ENCODE measurements at regions not wholly inside any gene's neighbourhood (a gene's known extent, or its start where the extent isn't known, plus 50 kb on each side); places are given as distances from the start of the nearest gene placed in this dataset.

DNA sequence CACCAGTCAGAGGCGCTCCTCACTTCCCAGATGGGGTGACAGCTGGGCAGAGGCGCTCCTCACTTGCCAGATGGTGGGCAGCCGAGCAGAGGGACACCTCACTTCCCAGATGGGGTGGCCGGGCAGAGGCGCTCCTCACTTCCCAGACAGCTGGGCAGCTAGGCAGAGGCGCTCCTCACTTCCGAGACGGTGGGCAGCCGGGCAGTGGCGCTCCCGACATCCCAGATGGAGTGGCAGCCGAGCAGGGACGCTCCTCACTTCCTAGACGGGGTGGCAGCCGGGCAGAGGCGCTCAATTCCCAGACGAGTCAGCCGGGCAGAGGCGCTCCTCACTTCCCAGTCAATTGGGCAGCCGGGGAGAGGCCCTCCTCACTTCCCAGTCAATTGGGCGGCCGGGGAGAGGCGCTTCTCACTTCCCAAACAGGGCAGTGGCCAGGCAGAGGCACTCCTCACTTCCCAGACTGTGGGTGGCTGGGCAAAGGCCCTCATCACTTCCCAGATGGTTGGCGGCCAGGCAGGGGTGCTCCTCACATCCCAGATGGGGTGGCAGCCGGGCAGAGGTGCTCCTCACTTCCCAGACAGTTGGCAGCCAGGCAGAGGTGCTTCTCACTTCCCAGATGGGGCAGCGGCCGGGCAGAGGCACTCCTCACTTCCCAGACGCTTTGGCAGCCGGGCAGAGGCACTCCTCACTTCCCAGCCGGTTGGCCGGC, 143.8 kb upstream of the ARID2 start:
- Mint-ChIP-seq H3K4me3 (no peak overlapping the region), H3K9me3 (peaks cover 4% of the 10 kb centered on the region), H3K36me3 (no peaks in the 10 kb centered on the region), H3K27ac (no peak overlapping the region), H3K4me1 (peaks cover 1% of the 10 kb centered on the region), H3K27me3 (peaks cover 9% of the 10 kb centered on the region)
- DNase-seq, result no peak
- POLR2A ChIA-PET, result no interaction called here
- no peak for ATAC-seq (ENCODE audit: low read depth)

- Mint-ChIP-seq H3K4me3 (no peak overlapping the region), H3K27me3 (peaks cover 11% of the 10 kb centered on the region), H3K9me3 (no peaks in the 10 kb centered on the region), H3K36me3 (no peaks in the 10 kb centered on the region), H3K4me1 (peaks cover 1% of the 10 kb centered on the region), H3K27ac (no peak overlapping the region)
- ATAC-seq (ENCODE audit: low read depth), result no peak
- POLR2A ChIA-PET, result no interaction called here
- no peak for DNase-seq
Observed at GRCh38 chr12:45586486-45586885, 143.0 kb upstream of the ARID2 start.

- Mint-ChIP-seq H3K9me3 (no peaks in the 10 kb centered on the region), H3K36me3 (no peaks in the 10 kb centered on the region), H3K27me3 (peaks cover 10% of the 10 kb centered on the region), H3K4me3 (no peak overlapping the region), H3K4me1 (peaks cover 1% of the 10 kb centered on the region), H3K27ac (no peak overlapping the region)
- ATAC-seq (ENCODE audit: low read depth) (no peak), DNase-seq (no peak)
- POLR2A ChIA-PET, result no interaction called here
Observed at GRCh38 chr12:45587012-45587411, 142.5 kb upstream of the ARID2 start.

- DNase-seq (no peak), ATAC-seq (ENCODE audit: low read depth) (no peak)
- Mint-ChIP-seq H3K27ac (no peak overlapping the region), H3K4me1 (no peaks in the 10 kb centered on the region), H3K4me3 (no peak overlapping the region), H3K9me3 (no peaks in the 10 kb centered on the region), H3K27me3 (peaks cover 8% of the 10 kb centered on the region), H3K36me3 (no peaks in the 10 kb centered on the region)
- POLR2A ChIA-PET, result no interaction called here
Observed at GRCh38 chr12:45587877-45588533, 141.5 kb upstream of the ARID2 start.

DNA sequence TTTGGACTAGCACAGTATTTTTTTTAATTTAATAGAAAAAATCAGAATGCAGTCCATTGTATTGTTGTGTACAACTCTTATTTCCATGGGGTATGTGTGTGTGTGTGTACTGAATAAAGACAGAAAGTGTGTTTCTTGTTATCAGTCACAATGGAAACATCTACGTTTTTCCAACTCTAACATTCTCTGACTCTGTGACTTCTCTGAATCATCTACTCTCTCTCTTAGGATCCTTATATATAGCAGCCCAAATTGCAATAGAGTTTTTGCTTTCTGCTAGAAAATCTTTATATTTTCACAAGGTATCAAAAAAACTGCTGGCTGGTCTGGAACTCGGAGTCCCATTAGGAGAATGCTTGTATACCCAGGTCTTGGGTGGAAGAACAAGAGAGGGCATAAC, 138.9 kb upstream of the ARID2 start:
- H3K4me1 Mint-ChIP-seq, result no peaks in the 10 kb centered on the region
- DNase-seq, result no peak
- peaks cover 3% of the 10 kb centered on the region for H3K9me3 Mint-ChIP-seq
- ATAC-seq (ENCODE audit: low read depth), result no peak
- peaks cover 5% of the 10 kb centered on the region for H3K27me3 Mint-ChIP-seq
- no peak overlapping the region for H3K4me3 Mint-ChIP-seq
- H3K36me3 Mint-ChIP-seq, result peaks cover 2% of the 10 kb centered on the region
- POLR2A ChIA-PET, result no interaction called here
- no peak overlapping the region for H3K27ac Mint-ChIP-seq

DNA sequence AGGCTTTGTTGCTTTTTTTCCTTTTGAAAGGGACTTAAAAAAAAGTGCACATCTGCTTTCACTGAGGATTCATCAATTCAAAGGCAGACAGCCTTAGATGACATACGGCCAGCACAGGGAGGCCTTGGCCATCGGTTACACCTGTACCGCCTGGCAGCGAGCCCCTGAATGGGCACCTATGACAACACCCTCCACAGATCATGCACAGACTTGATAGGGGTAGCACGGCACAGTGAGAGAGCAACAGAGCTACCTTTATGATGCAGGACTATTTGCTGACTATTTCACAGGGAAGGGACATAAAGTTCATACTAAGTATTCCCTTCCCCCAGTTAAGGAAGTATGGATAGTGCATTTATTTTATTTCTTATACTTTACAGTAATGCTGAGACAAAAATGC, 137.9 kb upstream of the ARID2 start:
- no peak overlapping the region for H3K27ac Mint-ChIP-seq
- peaks cover 8% of the 10 kb centered on the region for H3K27me3 Mint-ChIP-seq
- no peaks in the 10 kb centered on the region for H3K4me1 Mint-ChIP-seq
- H3K36me3 Mint-ChIP-seq, result peaks cover 4% of the 10 kb centered on the region
- H3K9me3 Mint-ChIP-seq, result peaks cover 3% of the 10 kb centered on the region
- no peak overlapping the region for H3K4me3 Mint-ChIP-seq
- DNase-seq, result no peak
- ATAC-seq (ENCODE audit: low read depth), result no peak
- POLR2A ChIA-PET, result interaction anchor here (0.6 kb wide), 1 partner anchor 139 kb away, joined by 4 read pairs; no protein-coding TSS in a partner anchor

DNA sequence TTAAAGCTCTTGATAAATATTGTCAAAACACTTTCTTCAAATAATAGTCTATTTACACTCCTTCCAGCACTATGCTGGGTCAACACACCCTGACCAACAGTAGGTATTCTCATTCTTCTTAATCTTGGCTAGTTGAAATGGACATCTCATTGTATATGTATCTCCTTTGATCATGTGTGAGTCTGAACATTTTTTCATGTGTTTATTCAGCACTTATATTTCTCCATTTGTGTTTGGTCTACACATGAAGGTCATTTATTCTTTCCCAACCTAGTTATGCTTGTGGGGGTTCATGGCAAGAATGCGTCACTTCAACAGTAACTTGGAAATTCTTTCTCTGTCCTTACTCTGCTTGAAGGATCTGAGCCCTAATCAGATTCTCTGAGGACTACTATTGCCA, 133.1 kb upstream of the ARID2 start:
- POLR2A ChIA-PET, result no interaction called here
- Mint-ChIP-seq H3K27me3 (peaks cover 8% of the 10 kb centered on the region), H3K4me1 (no peaks in the 10 kb centered on the region), H3K36me3 (peaks cover 4% of the 10 kb centered on the region), H3K27ac (no peak overlapping the region), H3K9me3 (peaks cover 3% of the 10 kb centered on the region), H3K4me3 (no peak overlapping the region)
- no peak for ATAC-seq (ENCODE audit: low read depth)
- no peak for DNase-seq

GRCh38 chr12:45598336-45598735, 131.2 kb upstream of the ARID2 start:
- H3K4me3 Mint-ChIP-seq, result no peak overlapping the region
- DNase-seq (no peak), ATAC-seq (ENCODE audit: low read depth) (no peak)
- no peak overlapping the region for H3K27ac Mint-ChIP-seq
- peaks cover 5% of the 10 kb centered on the region for H3K27me3 Mint-ChIP-seq
- POLR2A ChIA-PET, result no interaction called here
- H3K36me3 Mint-ChIP-seq, result peaks cover 4% of the 10 kb centered on the region
- H3K4me1 Mint-ChIP-seq, result no peaks in the 10 kb centered on the region
- H3K9me3 Mint-ChIP-seq, result peaks cover 3% of the 10 kb centered on the region

GRCh38 chr12:45598761-45599160, 130.7 kb upstream of the ARID2 start:
- no peak overlapping the region for H3K4me3 Mint-ChIP-seq
- H3K27me3 Mint-ChIP-seq, result peaks cover 5% of the 10 kb centered on the region
- no peak overlapping the region for H3K27ac Mint-ChIP-seq
- H3K9me3 Mint-ChIP-seq, result peaks cover 3% of the 10 kb centered on the region
- peaks cover 4% of the 10 kb centered on the region for H3K36me3 Mint-ChIP-seq
- POLR2A ChIA-PET, result no interaction called here
- ATAC-seq (ENCODE audit: low read depth) (no peak), DNase-seq (no peak)
- H3K4me1 Mint-ChIP-seq, result no peaks in the 10 kb centered on the region

DNA sequence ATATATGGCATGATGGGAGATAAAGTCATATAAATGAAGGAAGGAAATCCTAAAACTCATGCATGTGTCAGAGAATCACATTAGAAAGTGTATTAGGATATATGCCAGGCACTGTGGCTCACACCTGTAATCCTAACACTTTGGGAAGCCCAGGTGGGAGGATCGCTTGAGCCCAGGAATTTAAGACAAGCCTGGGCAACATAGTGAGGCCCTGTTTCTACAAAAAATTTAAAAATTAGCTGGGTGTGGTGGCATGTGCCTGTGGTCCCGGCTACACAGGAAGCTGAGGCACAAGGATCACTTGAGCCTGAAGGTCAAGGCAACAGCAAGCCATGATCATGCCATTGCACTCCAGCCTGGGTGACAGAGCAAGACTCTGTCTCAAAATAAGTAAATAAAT, 130.3 kb upstream of the ARID2 start:
- H3K27ac Mint-ChIP-seq, result no peak overlapping the region
- H3K4me3 Mint-ChIP-seq, result no peak overlapping the region
- no peak for DNase-seq
- H3K36me3 Mint-ChIP-seq, result peaks cover 4% of the 10 kb centered on the region
- H3K27me3 Mint-ChIP-seq, result peaks cover 5% of the 10 kb centered on the region
- POLR2A ChIA-PET, result no interaction called here
- no peak for ATAC-seq (ENCODE audit: low read depth)
- peaks cover 3% of the 10 kb centered on the region for H3K9me3 Mint-ChIP-seq
- H3K4me1 Mint-ChIP-seq, result no peaks in the 10 kb centered on the region

DNA sequence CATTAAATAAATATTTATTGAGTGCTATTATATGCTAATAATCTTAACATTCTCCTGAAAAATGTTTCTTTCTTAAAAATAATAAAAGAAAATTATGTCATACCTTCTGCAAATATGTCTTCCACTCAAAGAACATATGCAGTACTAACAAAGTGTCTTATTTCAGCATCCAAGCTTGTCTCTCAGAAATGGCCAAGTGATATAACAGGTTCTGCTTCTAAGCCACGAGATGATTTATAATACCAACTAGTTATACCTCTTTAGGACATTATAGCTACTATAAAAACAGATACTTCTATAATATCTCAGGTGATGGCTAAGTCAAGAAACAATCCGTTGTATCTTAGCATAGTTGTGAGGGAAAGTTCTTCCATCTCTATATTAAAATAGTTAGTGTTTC, 128.1 kb upstream of the ARID2 start:
- no peak overlapping the region for H3K4me3 Mint-ChIP-seq
- POLR2A ChIA-PET, result no interaction called here
- H3K9me3 Mint-ChIP-seq, result peaks cover 4% of the 10 kb centered on the region
- no peak for ATAC-seq (ENCODE audit: low read depth)
- H3K27ac Mint-ChIP-seq, result no peak overlapping the region
- no peaks in the 10 kb centered on the region for H3K4me1 Mint-ChIP-seq
- DNase-seq, result no peak
- peaks cover 5% of the 10 kb centered on the region for H3K36me3 Mint-ChIP-seq
- peaks cover 4% of the 10 kb centered on the region for H3K27me3 Mint-ChIP-seq

GRCh38 chr12:45601888-45602287, 127.6 kb upstream of the ARID2 start:
- Mint-ChIP-seq H3K9me3 (peaks cover 4% of the 10 kb centered on the region), H3K36me3 (peaks cover 4% of the 10 kb centered on the region), H3K27me3 (peaks cover 2% of the 10 kb centered on the region), H3K4me3 (no peak overlapping the region), H3K4me1 (no peaks in the 10 kb centered on the region), H3K27ac (no peak overlapping the region)
- DNase-seq (no peak), ATAC-seq (ENCODE audit: low read depth) (no peak)
- POLR2A ChIA-PET, result no interaction called here

GRCh38 chr12:45605624-45606023, 123.9 kb upstream of the ARID2 start:
- H3K4me1 Mint-ChIP-seq, result no peaks in the 10 kb centered on the region
- H3K27ac Mint-ChIP-seq, result no peak overlapping the region
- H3K27me3 Mint-ChIP-seq, result no peaks in the 10 kb centered on the region
- no peak overlapping the region for H3K4me3 Mint-ChIP-seq
- H3K36me3 Mint-ChIP-seq, result peaks cover 4% of the 10 kb centered on the region
- H3K9me3 Mint-ChIP-seq, result peaks cover 5% of the 10 kb centered on the region
- POLR2A ChIA-PET, result no interaction called here
- DNase-seq (no peak), ATAC-seq (ENCODE audit: low read depth) (no peak)

DNA sequence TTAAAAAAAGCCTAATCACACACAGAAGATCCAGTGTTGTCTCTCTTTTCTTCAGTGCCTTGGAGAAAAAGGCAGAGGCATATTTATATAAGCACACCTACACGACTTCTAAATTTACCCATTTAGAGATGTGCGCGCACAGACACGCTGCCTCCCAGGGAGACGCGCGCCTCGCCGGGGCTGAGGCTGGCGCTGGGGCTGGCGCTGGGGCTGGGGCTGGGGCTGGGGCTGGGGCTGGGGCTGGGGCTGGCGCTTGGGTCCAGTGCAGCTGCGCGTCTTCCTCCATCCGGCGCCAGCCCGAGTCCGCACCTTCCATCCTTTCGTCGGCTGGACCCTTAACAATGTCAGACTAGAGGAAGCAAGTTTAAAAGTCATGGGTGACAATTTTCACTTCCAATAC, 118.4 kb upstream of the ARID2 start:
- Mint-ChIP-seq H3K9me3 (peaks cover 1% of the 10 kb centered on the region), H3K27me3 (peaks cover 3% of the 10 kb centered on the region), H3K4me1 (peaks cover 3% of the 10 kb centered on the region), H3K27ac (no peak overlapping the region), H3K36me3 (no peaks in the 10 kb centered on the region), H3K4me3 (peak overlapping the region; percentile 36)
- no peak for DNase-seq
- POLR2A ChIA-PET, result no interaction called here
- no peak for ATAC-seq (ENCODE audit: low read depth)

Data from activated naive CD8-positive, alpha-beta T cell treated with anti-CD3 and anti-CD28 coated beads, Interleukin-2, amount 10 ng/mL, durations not matched to agents 7 days and 5 days (primary cell).